GM13976 (cell line): ENCODE measurements at regions not wholly inside any gene's neighbourhood (a gene's known extent, or its start where the extent isn't known, plus 50 kb on each side); places are given as distances from the start of the nearest gene placed in this dataset.

Source experiments
- DNase-seq: peaks from one replicate; pipeline ENCODE4 v3.0.0; 2012; ENCODE audit warnings: low spot score
- CTCF ChIP-seq: IDR thresholded peaks from 2 replicates; pipeline ENCODE4 v1.5.1; 2012; ENCODE audit warnings: borderline replicate concordance, mild to moderate bottlenecking; ENCODE audit not compliant: insufficient read depth; ENCODE audit errors: extremely low read depth, missing control alignments, control extremely low read depth
- in situ Hi-C: fragments of 300-500 bp; cut with MboI; formaldehyde crosslinking; loops from one replicate; pipeline ENCODE4 v1.12.0; 2022; ENCODE audit warnings: low sequenced_read_pairs, mixed read lengths, inconsistent platforms; ENCODE audit not compliant: unreplicated experiment

DNA sequence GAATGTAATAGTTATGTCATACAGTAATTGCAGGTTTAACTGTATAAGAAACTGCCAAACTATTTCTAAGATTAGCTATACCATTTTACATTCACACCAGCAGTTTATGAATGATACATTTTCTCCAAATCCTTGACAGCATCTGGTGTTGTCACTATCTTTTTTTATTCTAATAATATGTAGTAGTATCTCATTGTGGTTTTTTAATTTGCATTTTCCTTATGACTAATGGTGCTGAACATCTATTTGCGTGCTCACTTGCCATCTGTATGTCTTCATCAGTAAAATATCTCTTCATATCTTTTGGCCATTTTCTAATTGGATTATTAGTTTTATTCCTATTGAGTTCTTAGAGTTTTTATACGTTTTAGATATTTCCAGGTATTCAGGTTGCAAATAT lies 994.0 kb upstream of the SEMA6D start:
- in situ Hi-C loops, result no loop called here
- no peak for TF ChIP-seq CTCF
- DNase-seq, result no peak

GRCh38 chr15:46732060-46732459 lies 985.2 kb upstream of the SEMA6D start:
- in situ Hi-C loops, result no loop called here
- no peak for DNase-seq
- no peak for TF ChIP-seq CTCF

DNA sequence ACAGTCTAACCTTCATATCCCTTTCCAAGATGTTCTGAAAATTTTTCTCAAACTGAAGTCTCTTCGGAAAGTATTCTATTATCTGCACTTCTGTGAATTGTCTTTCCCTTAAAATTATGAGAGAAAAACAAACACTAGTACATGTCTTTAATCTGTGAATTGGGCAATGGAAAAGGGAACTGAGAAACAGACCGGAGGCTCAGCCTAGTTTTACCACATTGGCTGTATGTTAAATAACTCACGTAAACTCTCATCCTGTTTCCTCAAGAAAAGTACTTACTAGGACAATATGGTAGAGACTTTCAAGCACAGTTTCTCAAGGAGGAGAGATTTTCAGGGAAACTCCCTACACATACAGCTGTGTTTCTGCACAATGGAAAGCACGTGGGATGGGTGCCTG lies 982.2 kb upstream of the SEMA6D start:
- in situ Hi-C loops, result no loop called here
- DNase-seq, result no peak
- no peak for TF ChIP-seq CTCF

DNA sequence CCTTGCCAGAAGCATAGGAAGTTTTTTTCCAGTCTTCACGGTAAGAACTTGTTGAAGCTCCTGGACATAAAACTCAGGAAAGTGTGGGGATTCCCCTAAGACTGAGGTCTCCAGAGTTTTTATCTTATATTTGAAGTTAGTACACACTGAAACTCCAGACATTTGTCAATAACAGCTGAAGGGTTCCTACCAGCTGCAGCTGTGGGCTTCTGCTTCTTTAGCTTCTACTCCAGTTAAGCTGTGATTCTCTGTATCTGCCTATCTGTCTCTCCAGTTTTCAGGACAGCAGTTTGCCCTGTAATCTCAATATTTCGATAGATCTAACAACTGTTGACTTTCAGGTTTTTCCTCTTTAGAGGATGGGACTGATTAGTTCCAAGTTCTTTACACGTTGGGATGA lies 966.0 kb upstream of the SEMA6D start:
- DNase-seq, result no peak
- TF ChIP-seq CTCF, result no peak
- in situ Hi-C loops, result no loop called here

DNA sequence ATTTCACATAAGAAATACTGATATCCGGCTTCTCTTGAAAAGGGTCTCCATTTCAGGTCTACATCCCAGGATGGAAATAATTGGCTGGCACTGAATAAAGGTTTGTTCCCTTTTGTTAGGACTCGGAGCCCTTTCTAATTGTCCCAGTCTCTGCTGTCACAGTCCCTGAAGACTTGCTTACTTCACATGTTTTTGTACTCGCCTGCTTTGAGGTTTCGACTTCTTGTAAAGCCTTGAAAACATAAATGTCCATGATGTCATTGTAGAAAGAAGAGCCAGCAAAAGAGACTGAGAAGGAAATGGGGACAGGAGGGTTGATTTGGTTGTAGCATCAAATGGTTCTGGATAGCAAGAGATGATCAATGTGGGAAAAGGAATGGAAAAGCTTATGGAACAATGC lies 963.4 kb upstream of the SEMA6D start:
- no peak for TF ChIP-seq CTCF
- in situ Hi-C loops, result no loop called here
- DNase-seq, result no peak

GRCh38 chr15:46763091-46763490 lies 954.2 kb upstream of the SEMA6D start:
- TF ChIP-seq CTCF, result no peak
- in situ Hi-C loops, result no loop called here
- DNase-seq, result no peak

DNA sequence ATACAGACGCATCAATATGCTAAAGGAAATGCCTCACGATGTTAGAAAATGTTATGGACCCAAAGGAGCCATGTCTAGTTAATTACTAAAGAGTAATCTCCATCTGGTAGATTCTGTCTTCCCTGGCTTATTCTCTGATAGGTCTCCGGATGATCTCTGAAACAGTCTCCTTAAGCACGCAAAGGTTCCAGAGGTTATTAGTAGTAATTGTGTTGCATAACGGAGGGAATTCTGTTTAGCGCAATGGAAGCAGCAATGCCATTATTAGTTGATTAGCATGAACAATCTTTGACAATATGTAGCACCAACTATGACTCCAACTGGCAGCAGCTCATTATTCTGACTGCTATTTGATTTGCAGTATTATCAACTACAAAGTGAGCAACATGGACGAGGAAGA lies 952.5 kb upstream of the SEMA6D start:
- in situ Hi-C loops, result no loop called here
- no peak for DNase-seq
- TF ChIP-seq CTCF, result no peak
